Breast epithelium (tissue), 4 donors: ENCODE measurements at regions not wholly inside any gene's neighbourhood (a gene's known extent, or its start where the extent isn't known, plus 50 kb on each side); places are given as distances from the start of the nearest gene placed in this dataset.

ENCODE experiments used
- DNase-seq, 2 donors: peaks; one replicate each; pipeline ENCODE4 v3.0.0-alpha.2; 2019; ENCODE audit warnings: low spot score in 2 of 2
- H3K27ac ChIP-seq, 2 donors: fragments of 200-600 bp; sonication (generic) in 1 of 2; one replicate each; pipeline ENCODE4 v1.5.1; 2016 to 2019; ENCODE audit warnings: mild to moderate bottlenecking in 1 of 2
- H3K27me3 ChIP-seq, 2 donors: fragments of 200-600 bp; sonication (generic) in 1 of 2; one replicate each; pipeline versions ENCODE4 v1.5.1 to v1.6.0; 2017 to 2019; ENCODE audit warnings: control low read depth in 1 of 2, mild to moderate bottlenecking in 1 of 2
- H3K36me3 ChIP-seq: fragments of 200-600 bp; one replicate; pipeline ENCODE4 v1.5.1; 2019
- H3K4me1 ChIP-seq, 2 donors: fragments of 200-600 bp; sonication (generic); one replicate each; pipeline ENCODE4 v1.5.1; 2016 to 2019; ENCODE audit warnings: control low read depth in 1 of 2
- H3K4me3 ChIP-seq, 3 donors: fragments of 200-600 bp; sonication (generic); 1 replicate in 2 of 3; 2 replicates in 1 of 3; pipeline ENCODE4 v1.5.1; 2016 to 2019; ENCODE audit warnings: mild to moderate bottlenecking in 3 of 3, moderate library complexity in 2 of 3
- H3K9me3 ChIP-seq, 2 donors: fragments of 200-600 bp; sonication (generic) in 1 of 2; one replicate each; pipeline ENCODE4 v1.5.1; 2016 to 2019; ENCODE audit warnings: control low read depth in 1 of 2
- POLR2A ChIP-seq: fragments of 450-650 bp; IDR thresholded peaks from one replicate; pipeline ENCODE4 v1.6.1; 2016; ENCODE audit warnings: antibody characterized with exemption, mild to moderate bottlenecking, moderate library complexity
- POLR2AphosphoS5 ChIP-seq, 3 donors: sonication (generic); formaldehyde crosslinking; IDR thresholded peaks; one replicate each; pipeline ENCODE4 v1.6.1; 2017; ENCODE audit warnings: antibody characterized with exemption in 3 of 3
- intact Hi-C: fragments of 100-400 bp; cut with DNase I; formaldehyde crosslinking; loops from one replicate; pipeline ENCODE4 v1.15.1; 2023; ENCODE audit warnings: low total_unique reads
- TF ChIP-seq, protein P1 (sequence below), 3 donors: fragments of 450-650 bp; IDR thresholded peaks; one replicate each; pipeline ENCODE4 v1.5.1; 2016 to 2017; ENCODE audit warnings: antibody characterized with exemption in 3 of 3, mild to moderate bottlenecking in 3 of 3, moderate library complexity in 3 of 3

GRCh38 chr10:43872644-43873043 lies 224.0 kb upstream of the ZNF32 start:
- Histone ChIP-seq H3K4me1 (no peaks in the 10 kb centered on the region), H3K27ac (no peak overlapping the region), H3K9me3 (no peaks in the 10 kb centered on the region), H3K36me3 (no peaks in the 10 kb centered on the region), H3K4me3 (no peak overlapping the region), H3K27me3 (no peaks in the 10 kb centered on the region)
- DNase-seq, result no peak
- intact Hi-C loops, result no loop called here
- TF ChIP-seq, protein P1, sequence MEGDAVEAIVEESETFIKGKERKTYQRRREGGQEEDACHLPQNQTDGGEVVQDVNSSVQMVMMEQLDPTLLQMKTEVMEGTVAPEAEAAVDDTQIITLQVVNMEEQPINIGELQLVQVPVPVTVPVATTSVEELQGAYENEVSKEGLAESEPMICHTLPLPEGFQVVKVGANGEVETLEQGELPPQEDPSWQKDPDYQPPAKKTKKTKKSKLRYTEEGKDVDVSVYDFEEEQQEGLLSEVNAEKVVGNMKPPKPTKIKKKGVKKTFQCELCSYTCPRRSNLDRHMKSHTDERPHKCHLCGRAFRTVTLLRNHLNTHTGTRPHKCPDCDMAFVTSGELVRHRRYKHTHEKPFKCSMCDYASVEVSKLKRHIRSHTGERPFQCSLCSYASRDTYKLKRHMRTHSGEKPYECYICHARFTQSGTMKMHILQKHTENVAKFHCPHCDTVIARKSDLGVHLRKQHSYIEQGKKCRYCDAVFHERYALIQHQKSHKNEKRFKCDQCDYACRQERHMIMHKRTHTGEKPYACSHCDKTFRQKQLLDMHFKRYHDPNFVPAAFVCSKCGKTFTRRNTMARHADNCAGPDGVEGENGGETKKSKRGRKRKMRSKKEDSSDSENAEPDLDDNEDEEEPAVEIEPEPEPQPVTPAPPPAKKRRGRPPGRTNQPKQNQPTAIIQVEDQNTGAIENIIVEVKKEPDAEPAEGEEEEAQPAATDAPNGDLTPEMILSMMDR (IDR thresholded peaks at IDR 0.05), result no peak
- no peak for TF ChIP-seq POLR2A
- no peak for TF ChIP-seq POLR2AphosphoS5 (IDR thresholded peaks at IDR 0.05)

DNA sequence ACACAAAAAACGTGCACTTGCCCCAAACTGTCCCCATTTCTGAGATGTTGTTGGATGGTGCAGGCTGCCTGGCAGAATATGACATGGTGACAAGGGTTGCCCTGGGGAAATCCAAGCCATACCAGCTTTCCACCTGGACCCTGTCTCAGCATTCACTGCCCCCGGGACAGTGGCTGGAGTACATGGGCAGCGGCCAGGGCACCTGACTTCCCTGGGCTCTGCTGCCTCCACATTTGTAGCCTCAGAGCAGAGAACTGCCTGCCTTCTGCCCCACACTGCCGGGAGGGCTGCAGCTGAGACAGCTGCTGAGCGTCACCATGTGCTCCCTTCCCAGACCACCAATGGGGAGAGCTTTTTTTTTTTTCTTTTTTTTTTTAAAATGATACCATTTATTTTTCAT lies 222.9 kb upstream of the ZNF32 start:
- H3K9me3 ChIP-seq, result no peaks in the 10 kb centered on the region
- no peaks in the 10 kb centered on the region for H3K4me1 ChIP-seq
- H3K27me3 ChIP-seq, result no peaks in the 10 kb centered on the region
- TF ChIP-seq, protein P1 (IDR thresholded peaks at IDR 0.05), result no peak
- no peak for TF ChIP-seq POLR2AphosphoS5 (IDR thresholded peaks at IDR 0.05)
- no peak for TF ChIP-seq POLR2A
- no peak overlapping the region for H3K4me3 ChIP-seq
- no peak for DNase-seq
- intact Hi-C loops, result no loop called here
- no peaks in the 10 kb centered on the region for H3K36me3 ChIP-seq
- H3K27ac ChIP-seq, result peak overlapping the region in 1 of 2 donors; percentile 63

DNA sequence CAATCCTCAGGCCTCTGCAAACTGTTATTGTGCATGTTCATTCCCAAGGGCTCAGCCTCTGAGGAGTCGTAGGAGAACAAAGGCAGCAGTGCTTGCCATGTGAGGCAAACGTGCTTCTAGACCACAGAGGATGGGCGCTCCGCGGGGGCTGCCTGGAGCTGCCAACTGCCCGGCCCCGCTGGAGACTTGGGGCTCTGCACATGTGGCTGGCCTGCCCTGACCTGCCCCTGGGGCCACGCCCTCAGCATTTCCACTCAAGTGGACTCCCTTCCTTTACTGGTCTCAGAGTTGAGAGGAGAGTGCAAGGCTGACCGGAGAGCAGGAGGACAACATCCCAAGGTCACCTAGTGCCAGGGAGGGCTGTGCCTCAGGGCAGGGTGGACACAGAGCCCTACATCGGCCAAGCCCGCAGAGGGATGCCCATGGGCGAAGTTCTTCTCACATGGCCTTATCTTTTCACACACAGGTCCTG lies 222.3 kb upstream of the ZNF32 start:
- intact Hi-C loops, result no loop called here

DNA sequence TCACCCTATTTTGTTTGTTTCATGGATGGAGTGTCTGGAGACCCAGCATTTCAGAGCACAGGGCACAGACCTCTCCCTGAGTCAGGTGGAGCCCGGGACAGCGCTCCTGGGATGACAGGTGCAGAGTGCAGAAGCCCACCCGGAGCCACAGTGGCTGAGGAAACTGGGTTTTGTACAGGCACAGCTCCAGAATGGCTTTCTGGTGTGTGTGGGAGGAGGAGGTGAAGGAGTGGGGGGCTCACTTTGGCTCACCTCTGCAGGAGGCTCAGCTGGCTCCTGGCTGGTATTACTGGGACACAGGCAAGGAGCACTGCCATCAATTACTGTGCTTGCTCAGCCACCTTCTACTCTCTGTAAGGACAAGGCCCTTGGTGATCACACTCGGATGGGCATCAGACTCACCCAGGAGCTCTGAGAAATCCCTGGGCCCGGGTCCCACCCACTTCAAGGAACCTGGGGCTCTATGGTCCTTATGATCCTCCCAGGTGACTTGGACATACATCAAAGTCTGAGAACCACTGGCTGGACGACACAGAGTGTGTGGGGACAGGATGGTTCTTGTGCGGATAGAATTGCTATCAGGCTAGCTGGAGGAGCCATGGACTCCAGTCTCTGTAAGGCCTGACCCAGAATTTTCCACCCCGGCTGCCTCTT lies 221.1 kb upstream of the ZNF32 start:
- H3K4me1 ChIP-seq, result peaks cover 0 to 7% of the 10 kb centered on the region in 2 donors
- H3K27ac ChIP-seq, result peak overlapping the region in 1 of 2 donors; percentile 63
- H3K36me3 ChIP-seq, result no peaks in the 10 kb centered on the region
- intact Hi-C loops, result no loop called here
- no peaks in the 10 kb centered on the region for H3K9me3 ChIP-seq
- TF ChIP-seq, protein P1 (IDR thresholded peaks at IDR 0.05), result no peak
- TF ChIP-seq POLR2A, result no peak
- TF ChIP-seq POLR2AphosphoS5 (IDR thresholded peaks at IDR 0.05), result no peak
- H3K4me3 ChIP-seq, result no peak overlapping the region
- DNase-seq, result no peak
- H3K27me3 ChIP-seq, result no peaks in the 10 kb centered on the region

More for the DNA sequence above, 222.3 kb upstream of the ZNF32 start:
- H3K4me1 ChIP-seq, result no peaks in the 10 kb centered on the region
- H3K9me3 ChIP-seq, result no peaks in the 10 kb centered on the region
- H3K36me3 ChIP-seq, result no peaks in the 10 kb centered on the region
- H3K27me3 ChIP-seq, result no peaks in the 10 kb centered on the region
- no peak for DNase-seq
- TF ChIP-seq, protein P1 (IDR thresholded peaks at IDR 0.05), result no peak
- TF ChIP-seq POLR2A, result no peak
- peak in 1 of 3 donors; percentile 18 for TF ChIP-seq POLR2AphosphoS5 (IDR thresholded peaks at IDR 0.05)
- no peak overlapping the region for H3K4me3 ChIP-seq
- H3K27ac ChIP-seq, result peak overlapping the region in 1 of 2 donors; percentile 63

- H3K4me1 ChIP-seq, result peaks cover 0 to 9% of the 10 kb centered on the region in 2 donors
- no peaks in the 10 kb centered on the region for H3K9me3 ChIP-seq
- H3K4me3 ChIP-seq, result no peak overlapping the region
- DNase-seq, result no peak
- TF ChIP-seq POLR2A (no peak), POLR2AphosphoS5 (IDR thresholded peaks at IDR 0.05) (no peak)
- TF ChIP-seq, protein P1 (IDR thresholded peaks at IDR 0.05), result no peak
- peak overlapping the region in 1 of 2 donors; percentile 63 for H3K27ac ChIP-seq
- H3K27me3 ChIP-seq, result no peaks in the 10 kb centered on the region
- intact Hi-C loops, result no loop called here
- H3K36me3 ChIP-seq, result no peaks in the 10 kb centered on the region
Observed at GRCh38 chr10:43868952-43869351, 220.3 kb upstream of the ZNF32 start.
